ENCODE measurements at regions not wholly inside any gene's neighbourhood (a gene's known extent, or its start where the extent isn't known, plus 50 kb on each side); places are given as distances from the start of the nearest gene placed in this dataset.

DNA sequence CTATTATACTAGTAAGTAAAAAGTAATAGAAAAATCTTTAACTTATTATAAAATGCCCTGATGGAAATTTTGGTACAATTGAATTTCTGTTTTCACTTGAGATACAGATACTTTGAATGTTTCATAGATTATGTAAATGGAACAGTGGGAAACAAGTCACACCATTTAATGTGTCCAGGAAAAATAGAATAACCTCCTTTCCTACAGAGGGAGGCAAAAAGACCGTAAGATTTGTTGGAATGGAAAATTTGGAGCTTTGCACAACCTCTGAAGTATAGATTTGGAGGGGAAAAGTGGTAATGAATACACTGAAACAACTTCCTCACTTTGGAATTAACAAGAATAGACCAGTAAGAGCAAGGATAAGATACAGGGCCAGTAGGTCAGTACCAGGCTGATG is 149.2 kb upstream of the L3MBTL4 start:
- no peaks in the 10 kb centered on the region for H3K79me1 ChIP-seq (ENCODE audit: low read depth, low read length)
- WGBS, 2 experiments (ENCODE audit: extremely low coverage in 1 of 2, insufficient coverage in 1 of 2, insufficient read length in 1 of 2, insufficient replicate concordance in 2 of 2, low coverage in 1 of 2, low lambda C conversion rate in 2 of 2, missing lambda C conversion rate in 1 of 2): 95% methylated on average over 1 of the region's 1 CpG; no CpG with 5 or more reads in 1 of the 2 experiments
- no peak overlapping the region for H3K18ac ChIP-seq (ENCODE audit: extremely low read depth, low read length)
- no peaks in the 10 kb centered on the region; the same call in 1 of the 2 replicates for H3K23me2 ChIP-seq (ENCODE audit: low read depth, low read length)
- H2AFZ ChIP-seq (ENCODE audit: low read length): no peak overlapping the region
- no peak overlapping the region for H2BK20ac ChIP-seq (ENCODE audit: low read length)
- no peak overlapping the region for H3K14ac ChIP-seq (ENCODE audit: insufficient read length)
- no peak overlapping the region for H2BK12ac ChIP-seq (ENCODE audit: low read depth, low read length)
- H3K4ac ChIP-seq (replicated peaks; ENCODE audit: insufficient read length, low read depth, low read length): no peak overlapping the region
- H3K79me2 ChIP-seq (ENCODE audit: control insufficient read depth in 1 of 2, insufficient read depth in 2 of 2, low read length in 2 of 2): no peaks in the 10 kb centered on the region
- no peak for FAIRE-seq
- H3K4me3 ChIP-seq (ENCODE audit: extremely low read depth in 1 of 4, insufficient read depth in 2 of 4, low read depth in 3 of 4, low read length in 4 of 4): no peak overlapping the region
- ChIA-PET CTCF (ENCODE audit: partially characterized antibody) (interaction anchor here (1.4 kb wide), 1 partner anchor 322 kb away, joined by 3 read pairs; no protein-coding TSS in a partner anchor), POLR2A (ENCODE audit: partially characterized antibody) (no interaction called here)
- H4K8ac ChIP-seq (ENCODE audit: extremely low read depth, insufficient read depth, low read length): no peak overlapping the region
- DNase-seq (ENCODE audit: low read depth in 1 of 2, low spot score in 2 of 2): no peak
- H3K36me3 ChIP-seq (ENCODE audit: control insufficient read depth in 2 of 4, insufficient read depth in 4 of 4, low read length in 3 of 4): no peaks in the 10 kb centered on the region
- H3K9me3 ChIP-seq (ENCODE audit: insufficient read depth in 2 of 2, low read depth in 1 of 2, low read length in 1 of 2): no peaks in the 10 kb centered on the region; a peak in 1 of 4 replicates
- no peak overlapping the region for H2AK5ac ChIP-seq (ENCODE audit: low read depth, low read length)
- H4K91ac ChIP-seq (replicated peaks; ENCODE audit: insufficient read length, low read length): no peak overlapping the region
- H4K5ac ChIP-seq (ENCODE audit: insufficient read length, low read depth, low read length): no peak overlapping the region
- H3K27me3 ChIP-seq (replicated peaks in 1 of 4; ENCODE audit: control insufficient read depth in 3 of 4, extremely low read depth in 1 of 4, insufficient read depth in 3 of 4, low read length in 3 of 4): no peaks in the 10 kb centered on the region
- H4K20me1 ChIP-seq (replicated peaks in 1 of 2; ENCODE audit: control insufficient read depth in 1 of 2, insufficient read depth in 2 of 2, low read length in 2 of 2): no peaks in the 10 kb centered on the region
- no peak overlapping the region for H3K23ac ChIP-seq (ENCODE audit: insufficient read length)
- no peak overlapping the region for H2BK120ac ChIP-seq (replicated peaks; ENCODE audit: low read depth, low read length)
- no peak overlapping the region for H3K56ac ChIP-seq (replicated peaks; ENCODE audit: insufficient read length, low read depth, low read length)
- H2BK15ac ChIP-seq (ENCODE audit: low read length): no peak overlapping the region
- no peak overlapping the region for H3K27ac ChIP-seq (ENCODE audit: low read depth, low read length)
- H2BK5ac ChIP-seq (ENCODE audit: low read depth, low read length): no peak overlapping the region
- H3K4me2 ChIP-seq (ENCODE audit: insufficient read depth in 1 of 2, low read depth in 2 of 2, low read length in 2 of 2): no peak overlapping the region
- no peak overlapping the region for H3K9ac ChIP-seq (replicated peaks in 1 of 4; ENCODE audit: extremely low read depth in 1 of 4, low read depth in 3 of 4, low read length in 3 of 4)
- TF ChIP-seq, protein P1, sequence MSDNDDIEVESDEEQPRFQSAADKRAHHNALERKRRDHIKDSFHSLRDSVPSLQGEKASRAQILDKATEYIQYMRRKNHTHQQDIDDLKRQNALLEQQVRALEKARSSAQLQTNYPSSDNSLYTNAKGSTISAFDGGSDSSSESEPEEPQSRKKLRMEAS (IDR thresholded peaks at IDR 0.05): no peak
- TF ChIP-seq NANOG (IDR thresholded peaks at IDR 0.05; ENCODE audit: insufficient read depth, low read depth, low read length, poor library complexity, severe bottlenecking): no peak
- TF ChIP-seq BRCA1 (IDR thresholded peaks at IDR 0.05; ENCODE audit: low read depth, low read length): no peak
- no peak for TF ChIP-seq TAF1 (IDR thresholded peaks at IDR 0.05; ENCODE audit: low read depth, low read length)
- no peak for TF ChIP-seq BCL11A (IDR thresholded peaks at IDR 0.05; ENCODE audit: low read depth in 2 of 2, low read length in 2 of 2)
- no peak for TF ChIP-seq CBX5 (IDR thresholded peaks at IDR 0.05; ENCODE audit: low read depth, low read length)
- no peak for TF ChIP-seq RNF2 (IDR thresholded peaks at IDR 0.05; ENCODE audit: borderline replicate concordance, low read depth, low read length, missing control alignments, poor library complexity, severe bottlenecking)
- H3K4me1 ChIP-seq (replicated peaks in 1 of 4; ENCODE audit: control insufficient read depth in 3 of 4, insufficient read depth in 4 of 4, low read length in 3 of 4): peaks cover 0 to 6% (median 0%) of the 10 kb centered on the region in 4 experiments; a peak in 1 of 7 replicates
